ENCODE measurements at regions not wholly inside any gene's neighbourhood (a gene's known extent, or its start where the extent isn't known, plus 50 kb on each side); places are given as distances from the start of the nearest gene placed in this dataset.
"Not testable (repeated sequence)": the region's sequence is repeated elsewhere in the genome, so short reads cannot be mapped to it uniquely, and the experiment has no call there.

DNA sequence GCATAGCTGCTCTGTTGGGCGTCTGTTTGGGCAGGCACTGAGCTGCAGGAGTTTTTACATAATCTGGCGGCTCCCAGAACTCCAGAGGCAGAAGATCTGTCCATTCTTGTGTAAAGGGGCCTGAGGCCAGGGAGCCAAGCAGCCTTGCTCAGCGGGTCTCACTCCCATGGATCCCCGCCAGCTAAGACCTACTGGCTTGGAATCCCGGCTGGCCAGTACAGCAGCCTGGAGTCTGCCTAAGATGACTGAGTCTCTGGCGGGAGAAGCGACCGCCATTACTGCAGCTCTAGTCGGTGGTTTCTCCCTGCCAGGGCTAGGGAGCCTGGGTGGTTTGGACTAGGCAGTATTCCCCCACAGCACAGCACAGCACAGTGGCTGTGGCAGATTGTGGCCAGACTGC is 268.4 kb upstream of the SYNCRIP start:
- H3K36me3 Mint-ChIP-seq (ENCODE audit: unreplicated experiment), result no peaks in the 10 kb centered on the region
- TF ChIP-seq, protein P1, sequence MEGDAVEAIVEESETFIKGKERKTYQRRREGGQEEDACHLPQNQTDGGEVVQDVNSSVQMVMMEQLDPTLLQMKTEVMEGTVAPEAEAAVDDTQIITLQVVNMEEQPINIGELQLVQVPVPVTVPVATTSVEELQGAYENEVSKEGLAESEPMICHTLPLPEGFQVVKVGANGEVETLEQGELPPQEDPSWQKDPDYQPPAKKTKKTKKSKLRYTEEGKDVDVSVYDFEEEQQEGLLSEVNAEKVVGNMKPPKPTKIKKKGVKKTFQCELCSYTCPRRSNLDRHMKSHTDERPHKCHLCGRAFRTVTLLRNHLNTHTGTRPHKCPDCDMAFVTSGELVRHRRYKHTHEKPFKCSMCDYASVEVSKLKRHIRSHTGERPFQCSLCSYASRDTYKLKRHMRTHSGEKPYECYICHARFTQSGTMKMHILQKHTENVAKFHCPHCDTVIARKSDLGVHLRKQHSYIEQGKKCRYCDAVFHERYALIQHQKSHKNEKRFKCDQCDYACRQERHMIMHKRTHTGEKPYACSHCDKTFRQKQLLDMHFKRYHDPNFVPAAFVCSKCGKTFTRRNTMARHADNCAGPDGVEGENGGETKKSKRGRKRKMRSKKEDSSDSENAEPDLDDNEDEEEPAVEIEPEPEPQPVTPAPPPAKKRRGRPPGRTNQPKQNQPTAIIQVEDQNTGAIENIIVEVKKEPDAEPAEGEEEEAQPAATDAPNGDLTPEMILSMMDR (IDR thresholded peaks at IDR 0.05), result no peak
- H3K27ac Mint-ChIP-seq (ENCODE audit: unreplicated experiment), result no peak overlapping the region
- H3K27me3 Mint-ChIP-seq (ENCODE audit: unreplicated experiment), result no peaks in the 10 kb centered on the region
- peaks cover 7% of the 10 kb centered on the region for H3K9me3 Mint-ChIP-seq (ENCODE audit: unreplicated experiment)
- H3K4me1 Mint-ChIP-seq (ENCODE audit: unreplicated experiment), result no peaks in the 10 kb centered on the region
- no peak for DNase-seq (ENCODE audit: extremely low spot score, unreplicated experiment)
- H3K4me3 Mint-ChIP-seq (ENCODE audit: unreplicated experiment), result no peak overlapping the region

DNA sequence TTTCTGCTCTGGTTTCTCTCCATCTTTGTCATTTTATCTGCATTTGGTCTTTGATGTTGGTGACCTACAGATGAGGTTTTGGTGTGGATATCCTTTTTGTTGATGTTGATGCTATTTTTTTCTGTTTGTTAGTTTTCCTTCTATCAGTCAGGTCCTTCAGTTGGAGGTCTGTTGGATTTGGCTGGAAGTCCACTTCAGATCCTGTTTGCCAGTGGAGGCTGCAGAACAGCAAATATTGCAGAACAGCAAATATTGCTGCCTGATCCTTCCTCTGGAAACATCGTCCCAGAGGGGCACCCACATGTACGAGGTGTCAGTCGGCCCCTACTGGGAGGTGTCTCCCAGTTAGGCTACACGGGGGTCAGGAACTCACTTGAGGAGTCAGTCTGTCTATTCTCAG is 265.4 kb upstream of the SYNCRIP start:
- H3K27me3 Mint-ChIP-seq (ENCODE audit: unreplicated experiment); H3K4me1 Mint-ChIP-seq (ENCODE audit: unreplicated experiment); H3K36me3 Mint-ChIP-seq (ENCODE audit: unreplicated experiment); H3K27ac Mint-ChIP-seq (ENCODE audit: unreplicated experiment); H3K4me3 Mint-ChIP-seq (ENCODE audit: unreplicated experiment); DNase-seq (ENCODE audit: extremely low spot score, unreplicated experiment); H3K9me3 Mint-ChIP-seq (ENCODE audit: unreplicated experiment): not testable (repeated sequence)

DNA sequence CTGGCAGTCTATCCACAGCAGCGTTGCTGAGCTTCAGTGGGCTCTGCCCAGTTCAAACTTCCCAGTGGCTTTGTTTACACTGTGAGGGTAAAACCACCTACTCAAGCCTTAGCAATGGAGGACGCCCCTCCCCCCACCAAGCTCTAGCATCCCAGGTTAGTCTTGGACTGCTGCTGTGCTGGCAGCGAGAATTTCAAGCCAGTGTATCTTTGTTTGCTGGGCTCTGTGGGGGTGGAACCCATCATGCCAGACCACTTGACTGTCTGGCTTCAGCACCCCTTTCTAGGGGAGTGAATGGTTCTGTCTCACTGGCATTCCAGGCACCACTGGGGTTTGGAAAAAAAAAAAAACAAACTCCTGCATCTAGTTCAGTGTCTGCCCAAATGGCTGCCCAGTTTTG is 249.7 kb upstream of the SYNCRIP start:
- TF ChIP-seq, protein P1 (IDR thresholded peaks at IDR 0.05), result no peak
- DNase-seq (ENCODE audit: extremely low spot score, unreplicated experiment), result no peak
- Mint-ChIP-seq H3K36me3 (ENCODE audit: unreplicated experiment) (no peaks in the 10 kb centered on the region), H3K9me3 (ENCODE audit: unreplicated experiment) (peaks cover 24% of the 10 kb centered on the region), H3K27me3 (ENCODE audit: unreplicated experiment) (no peaks in the 10 kb centered on the region), H3K4me1 (ENCODE audit: unreplicated experiment) (no peaks in the 10 kb centered on the region), H3K27ac (ENCODE audit: unreplicated experiment) (no peak overlapping the region), H3K4me3 (ENCODE audit: unreplicated experiment) (no peak overlapping the region)

DNA sequence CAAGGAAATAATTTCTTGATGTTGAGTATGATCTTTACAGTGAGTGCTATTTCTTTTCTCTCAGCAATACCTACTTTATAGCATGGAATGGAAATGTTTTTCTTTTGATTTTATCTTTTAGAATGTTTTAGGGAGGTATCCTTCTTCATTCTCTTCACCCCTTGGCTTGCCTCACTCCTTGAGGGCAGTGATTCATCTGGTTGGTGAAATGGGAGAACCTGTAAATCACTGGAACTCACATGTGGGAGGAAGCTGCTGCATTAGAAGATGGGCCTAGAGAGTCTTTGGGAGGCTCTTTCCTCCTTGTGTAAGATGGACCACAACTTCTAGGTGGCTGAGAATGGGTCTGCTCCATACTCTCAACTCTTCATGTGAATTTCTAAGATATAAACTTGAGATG is 244.8 kb upstream of the SYNCRIP start:
- Mint-ChIP-seq H3K27me3 (ENCODE audit: unreplicated experiment) (no peaks in the 10 kb centered on the region), H3K4me3 (ENCODE audit: unreplicated experiment) (no peak overlapping the region), H3K4me1 (ENCODE audit: unreplicated experiment) (no peaks in the 10 kb centered on the region), H3K36me3 (ENCODE audit: unreplicated experiment) (no peaks in the 10 kb centered on the region), H3K27ac (ENCODE audit: unreplicated experiment) (no peak overlapping the region), H3K9me3 (ENCODE audit: unreplicated experiment) (peaks cover 16% of the 10 kb centered on the region)
- DNase-seq (ENCODE audit: extremely low spot score, unreplicated experiment), result no peak
- TF ChIP-seq, protein P1 (IDR thresholded peaks at IDR 0.05), result no peak

DNA sequence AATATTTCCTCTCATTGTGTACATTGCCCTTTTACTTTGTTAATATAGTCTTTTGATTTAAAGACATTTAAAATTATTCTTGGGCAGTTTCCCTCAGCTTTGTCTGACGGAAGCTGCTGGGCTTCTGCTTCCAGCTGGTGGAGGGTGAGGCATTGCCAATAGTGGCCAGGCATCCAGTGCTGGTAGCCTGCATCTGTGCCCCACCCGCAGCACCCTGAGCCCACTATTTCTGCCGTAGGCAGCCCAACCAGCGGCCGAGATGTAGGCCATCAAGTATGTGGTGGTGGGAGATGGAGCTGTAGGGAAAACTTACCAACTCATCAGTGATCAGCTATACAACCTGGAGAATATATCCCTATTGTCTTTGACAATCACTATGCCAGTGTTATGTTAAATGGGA is 226.0 kb upstream of the SYNCRIP start:
- no peak for DNase-seq (ENCODE audit: extremely low spot score, unreplicated experiment)
- Mint-ChIP-seq H3K27me3 (ENCODE audit: unreplicated experiment) (no peaks in the 10 kb centered on the region), H3K4me1 (ENCODE audit: unreplicated experiment) (no peaks in the 10 kb centered on the region), H3K9me3 (ENCODE audit: unreplicated experiment) (peaks cover 3% of the 10 kb centered on the region), H3K4me3 (ENCODE audit: unreplicated experiment) (no peak overlapping the region), H3K36me3 (ENCODE audit: unreplicated experiment) (no peaks in the 10 kb centered on the region), H3K27ac (ENCODE audit: unreplicated experiment) (no peak overlapping the region)
- TF ChIP-seq, protein P1 (IDR thresholded peaks at IDR 0.05), result no peak

DNA sequence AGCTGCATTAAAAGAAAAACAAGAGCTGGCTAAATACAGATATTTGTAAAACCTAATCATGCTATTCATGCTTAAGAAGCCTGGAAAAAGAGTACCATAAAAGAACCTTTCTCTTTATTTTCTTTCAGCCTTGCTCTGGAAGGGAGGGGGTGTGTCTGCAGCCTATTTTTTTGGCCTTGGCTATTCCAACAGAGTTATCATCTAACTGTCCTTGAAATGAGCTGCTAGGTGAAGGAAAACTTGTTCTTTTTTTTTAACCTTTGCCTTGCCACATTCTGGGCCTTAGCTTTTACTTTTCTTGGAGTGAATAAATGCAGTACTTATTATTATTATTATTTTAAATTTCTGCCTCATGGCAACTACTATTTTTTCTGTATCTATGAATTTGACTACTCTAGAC is 224.9 kb upstream of the SYNCRIP start:
- Mint-ChIP-seq H3K9me3 (ENCODE audit: unreplicated experiment) (no peaks in the 10 kb centered on the region), H3K4me3 (ENCODE audit: unreplicated experiment) (no peak overlapping the region), H3K27ac (ENCODE audit: unreplicated experiment) (no peak overlapping the region), H3K27me3 (ENCODE audit: unreplicated experiment) (no peaks in the 10 kb centered on the region), H3K4me1 (ENCODE audit: unreplicated experiment) (no peaks in the 10 kb centered on the region), H3K36me3 (ENCODE audit: unreplicated experiment) (no peaks in the 10 kb centered on the region)
- TF ChIP-seq, protein P1 (IDR thresholded peaks at IDR 0.05), result no peak
- DNase-seq (ENCODE audit: extremely low spot score, unreplicated experiment), result no peak
